Ammon's horn (tissue), 1 donor: ENCODE measurements at regions not wholly inside any gene's neighbourhood (a gene's known extent, or its start where the extent isn't known, plus 50 kb on each side); places are given as distances from the start of the nearest gene placed in this dataset.
"Not testable (repeated sequence)": the region's sequence is repeated elsewhere in the genome, so short reads cannot be mapped to it uniquely, and the experiment has no call there.

ENCODE experiments used
- DNase-seq: peaks from one replicate; pipeline ENCODE4 v3.0.0-alpha.2; 2016; ENCODE audit warnings: low spot score

DNA sequence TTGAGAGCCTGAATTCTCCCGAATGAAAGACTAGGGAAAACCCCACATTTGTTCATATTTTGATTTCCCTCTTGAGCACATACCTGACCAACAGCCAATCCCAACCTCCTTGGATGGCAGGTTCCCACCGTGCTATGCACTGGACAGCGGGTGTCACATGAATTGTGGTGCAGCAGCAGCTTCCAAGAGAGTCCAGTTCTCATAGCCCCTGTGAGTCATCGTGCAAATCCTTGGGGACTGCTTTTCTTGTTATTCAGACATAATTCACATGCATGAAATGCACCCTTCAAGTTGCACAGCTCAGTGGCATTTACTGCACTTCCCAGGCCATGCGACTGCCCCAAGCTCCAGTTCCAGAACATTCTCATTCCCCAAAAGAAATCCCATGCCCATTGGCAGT, 67.8 kb upstream of the PPP2R2D start:
- no peak for DNase-seq

DNA sequence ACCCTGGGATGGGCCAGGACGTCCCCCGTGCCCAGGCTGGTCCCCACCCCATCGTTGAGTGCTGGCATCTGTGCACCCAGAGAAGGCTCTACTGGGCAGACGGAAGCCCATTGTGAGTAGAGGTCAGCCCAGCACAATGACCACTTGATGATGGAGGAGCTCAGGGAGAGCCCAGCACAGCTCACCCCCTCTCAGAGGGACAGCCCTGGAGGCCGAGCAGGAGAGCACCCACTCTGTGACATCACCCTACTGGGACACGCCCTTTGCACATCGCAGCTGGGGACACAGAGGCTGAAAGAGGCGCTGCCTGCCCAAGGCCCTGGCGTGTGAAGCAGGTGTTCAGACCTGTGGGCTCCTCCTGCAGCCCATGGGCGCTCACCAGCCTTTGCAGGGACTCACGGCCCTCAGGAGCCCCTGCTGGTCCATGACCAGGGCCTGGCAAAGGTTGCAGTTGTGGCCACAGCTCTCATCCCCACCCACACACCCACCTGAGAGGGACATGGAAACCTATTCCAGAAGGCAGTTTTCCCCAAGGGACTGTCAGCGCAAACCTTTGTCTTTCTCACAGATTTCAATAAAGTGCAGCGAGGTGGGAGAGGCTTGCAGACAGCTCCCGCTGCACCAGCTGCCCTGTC, 67.2 kb upstream of the PPP2R2D start:
- DNase-seq: no peak

DNA sequence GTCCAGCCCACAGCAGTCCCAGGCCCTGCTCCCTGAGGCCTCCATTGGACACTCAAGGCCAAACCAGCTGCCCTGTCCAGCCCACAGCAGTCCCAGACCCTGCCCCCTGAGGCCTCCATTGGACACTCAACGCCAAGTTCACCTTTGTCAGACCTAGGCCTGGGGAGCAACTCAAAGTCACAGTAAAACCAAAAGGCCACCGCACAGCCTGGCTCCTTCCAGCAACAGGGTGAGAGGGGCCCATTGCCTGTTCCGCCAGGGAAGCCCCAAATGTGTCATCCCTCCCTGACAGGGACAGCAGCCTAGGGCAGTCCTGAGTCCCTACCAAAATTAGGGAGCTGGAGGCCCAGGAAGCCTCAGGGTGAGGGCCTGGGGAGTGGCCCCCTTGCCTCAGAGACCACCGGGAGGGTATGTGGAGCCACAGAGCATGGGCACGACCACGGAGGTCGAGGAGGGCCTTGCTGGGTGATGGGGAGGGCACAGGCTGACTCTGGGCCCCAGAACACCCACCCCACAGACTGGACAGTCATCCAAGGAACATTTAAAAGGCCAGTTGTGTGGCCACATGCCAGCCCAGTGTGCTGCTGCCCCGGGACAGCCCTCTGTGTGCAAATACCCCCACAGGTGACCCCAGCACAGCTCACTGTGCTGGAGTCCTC, 66.5 kb upstream of the PPP2R2D start:
- no peak for DNase-seq

DNA sequence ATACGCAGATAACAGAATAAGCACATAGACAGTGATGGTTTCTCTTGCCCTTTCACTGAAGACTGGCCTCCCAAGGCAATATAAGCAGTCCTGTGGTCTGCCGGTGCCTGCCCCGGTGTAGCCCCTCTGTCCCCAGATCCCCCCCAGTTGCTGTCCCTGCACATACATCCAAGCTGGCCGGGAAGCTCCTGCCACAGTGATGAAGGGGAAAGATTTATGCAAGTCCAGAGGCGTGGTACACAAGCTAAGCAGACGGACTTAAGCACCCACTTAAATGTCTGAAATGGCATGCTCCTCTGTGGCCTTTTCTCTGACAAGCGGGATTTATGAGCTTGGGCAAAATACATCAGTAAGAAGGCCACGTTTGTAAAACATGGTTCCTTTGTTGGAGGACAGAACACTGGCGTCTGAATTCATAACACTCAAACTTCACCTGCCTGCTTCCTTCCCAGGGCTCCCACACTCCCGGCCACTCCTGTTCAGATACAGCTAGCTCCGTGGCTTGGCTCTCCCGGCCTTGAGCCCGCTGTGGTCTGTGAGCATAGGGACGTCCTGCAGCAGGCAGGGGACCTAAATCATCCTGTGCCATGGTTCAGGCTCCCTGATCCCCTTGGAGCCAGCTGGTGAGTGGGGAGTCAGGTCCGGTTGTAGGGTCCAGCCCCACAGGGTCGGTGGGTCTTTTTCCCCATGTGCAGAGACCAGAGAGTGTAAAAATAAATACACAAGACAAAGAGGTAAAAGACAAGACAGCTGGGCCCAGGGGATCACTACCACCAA, 61.7 kb upstream of the PPP2R2D start:
- DNase-seq: no peak

DNA sequence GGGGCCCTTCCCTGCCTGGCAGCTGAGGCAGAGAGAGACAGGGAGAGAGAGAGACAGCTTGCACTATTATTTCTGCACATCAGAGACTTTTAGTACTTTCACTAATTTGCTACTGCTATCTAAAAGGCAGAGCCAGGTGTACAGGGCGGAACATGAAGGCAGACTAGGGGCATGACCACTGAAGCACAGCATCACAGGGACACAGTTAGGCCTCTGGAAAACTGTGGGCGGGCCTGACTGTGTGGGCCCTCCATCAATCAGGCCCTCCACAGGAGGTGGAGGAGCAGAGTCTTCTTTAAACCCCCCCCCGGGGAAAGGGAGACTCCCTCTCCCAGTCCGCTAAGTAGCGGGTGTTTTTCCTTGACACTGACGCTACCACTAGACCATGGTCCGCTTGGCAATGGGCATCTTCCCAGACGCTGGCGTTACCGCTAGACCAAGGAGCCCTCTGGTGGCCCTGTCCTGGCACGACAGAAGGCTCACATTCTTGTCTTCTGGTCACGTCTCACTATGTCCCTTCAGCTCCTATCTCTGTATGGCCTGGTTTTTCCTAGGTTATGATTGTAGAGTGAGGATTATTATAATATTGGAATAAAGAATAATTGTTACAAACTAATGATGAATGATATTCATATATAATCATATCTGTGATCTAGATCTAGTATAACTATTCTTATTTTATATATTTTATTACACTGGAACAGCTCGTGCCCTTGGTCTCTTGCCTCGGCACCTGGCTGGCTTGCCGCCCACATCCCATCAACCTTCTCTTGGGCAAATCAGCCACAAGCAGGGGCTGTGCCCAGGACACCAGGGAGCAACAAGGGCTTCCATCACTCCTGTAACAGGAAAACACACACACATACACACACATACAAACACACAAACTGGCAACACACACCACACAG, 60.7 kb upstream of the PPP2R2D start:
- DNase-seq: not testable (repeated sequence)

DNA sequence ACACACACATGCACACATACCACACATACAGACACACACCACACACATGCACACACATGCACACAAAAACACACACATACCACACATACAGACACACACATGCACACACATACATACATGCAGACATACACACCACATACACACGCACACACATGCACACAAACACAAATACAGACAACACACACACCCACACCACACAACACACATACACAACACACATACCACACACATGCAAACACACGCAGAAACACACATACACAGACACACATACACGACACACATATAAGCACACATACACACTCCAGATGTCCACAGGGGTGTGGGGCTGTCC, 60.1 kb upstream of the PPP2R2D start:
- DNase-seq: no peak

DNA sequence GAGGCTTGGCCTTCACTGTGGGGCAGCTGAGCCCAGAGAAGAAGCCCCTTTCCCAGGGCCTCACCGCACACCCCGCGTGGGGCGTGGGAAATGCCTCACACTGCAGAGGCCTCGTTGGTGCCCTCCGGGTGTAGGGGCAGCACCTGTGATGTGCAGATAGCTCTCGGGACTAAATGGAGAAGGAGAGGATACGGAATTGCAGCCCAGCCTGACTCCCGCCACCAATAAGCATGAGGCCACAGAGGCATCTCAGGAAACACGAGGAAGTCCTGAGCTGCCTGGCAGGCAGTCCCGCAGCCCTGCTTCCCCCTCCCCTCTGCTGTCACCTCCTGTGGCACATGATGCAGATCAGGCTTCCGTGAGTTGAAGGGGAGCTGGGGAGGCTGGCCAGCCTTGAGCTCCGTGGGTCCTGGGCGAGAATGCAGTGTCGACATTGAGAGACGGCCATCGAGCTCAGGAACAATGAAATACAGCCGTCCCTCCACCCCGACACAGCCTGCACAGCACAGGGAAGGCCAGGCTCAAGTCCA, 59.6 kb upstream of the PPP2R2D start:
- DNase-seq: no peak

DNA sequence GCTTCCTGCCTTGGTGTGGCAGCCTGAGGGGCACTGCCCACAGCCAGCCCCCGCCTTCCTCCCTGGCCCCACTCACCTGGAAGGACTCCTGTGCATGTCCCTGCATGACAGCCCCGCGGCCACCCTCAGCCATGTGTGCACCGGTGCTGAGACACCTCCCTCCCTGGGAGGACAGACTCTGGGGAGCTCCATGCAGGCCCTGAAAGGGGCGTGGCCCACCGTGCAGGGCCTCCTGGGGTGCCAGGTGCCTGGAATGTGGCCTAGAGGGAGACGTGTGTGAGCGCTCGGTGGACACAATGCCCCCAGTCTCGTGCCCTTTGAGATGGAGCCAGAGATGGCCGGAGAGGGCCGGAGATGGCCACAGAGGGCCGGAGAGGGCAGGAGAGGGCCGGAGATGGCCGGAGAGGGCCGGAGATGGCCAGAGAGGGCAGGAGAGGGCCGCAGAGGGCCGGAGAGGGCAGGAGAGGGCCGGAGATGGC, 59.1 kb upstream of the PPP2R2D start:
- no peak for DNase-seq

DNA sequence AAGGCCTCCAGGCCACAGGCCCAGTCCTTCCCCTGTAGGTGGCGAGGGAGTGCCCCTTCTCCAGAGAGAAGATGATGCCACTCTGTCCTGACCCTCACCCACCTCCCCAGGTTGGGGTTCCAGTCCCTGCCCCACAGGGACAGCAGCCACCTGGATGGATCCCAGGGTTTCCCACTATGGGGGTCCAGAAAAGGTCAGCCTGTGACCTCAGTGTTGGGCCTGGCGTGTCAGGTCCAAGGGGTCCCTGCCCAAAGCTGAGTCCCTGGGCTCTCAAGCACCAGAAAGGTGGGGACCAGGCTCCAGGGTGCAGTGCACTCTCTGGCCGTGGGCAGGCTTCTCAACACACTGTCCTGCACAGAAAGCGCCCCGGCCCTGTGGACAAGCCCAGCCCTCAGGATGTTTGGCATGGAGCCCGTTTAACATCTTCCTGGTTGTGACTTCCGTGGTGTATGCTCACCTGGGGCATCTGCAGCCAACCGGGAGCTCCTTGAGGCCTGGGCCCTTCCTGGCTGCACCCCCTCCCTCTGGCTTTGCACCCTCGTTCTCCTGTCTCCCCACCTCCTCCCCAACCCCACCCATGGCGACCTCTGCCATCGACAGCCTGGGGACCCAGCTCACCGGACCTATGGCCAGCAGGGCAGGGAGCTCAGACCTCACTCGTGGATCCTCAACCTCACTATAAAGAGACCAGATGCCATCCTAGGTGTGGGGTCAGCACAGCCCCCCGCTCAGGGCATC, 58.3 kb upstream of the PPP2R2D start:
- no peak for DNase-seq

DNA sequence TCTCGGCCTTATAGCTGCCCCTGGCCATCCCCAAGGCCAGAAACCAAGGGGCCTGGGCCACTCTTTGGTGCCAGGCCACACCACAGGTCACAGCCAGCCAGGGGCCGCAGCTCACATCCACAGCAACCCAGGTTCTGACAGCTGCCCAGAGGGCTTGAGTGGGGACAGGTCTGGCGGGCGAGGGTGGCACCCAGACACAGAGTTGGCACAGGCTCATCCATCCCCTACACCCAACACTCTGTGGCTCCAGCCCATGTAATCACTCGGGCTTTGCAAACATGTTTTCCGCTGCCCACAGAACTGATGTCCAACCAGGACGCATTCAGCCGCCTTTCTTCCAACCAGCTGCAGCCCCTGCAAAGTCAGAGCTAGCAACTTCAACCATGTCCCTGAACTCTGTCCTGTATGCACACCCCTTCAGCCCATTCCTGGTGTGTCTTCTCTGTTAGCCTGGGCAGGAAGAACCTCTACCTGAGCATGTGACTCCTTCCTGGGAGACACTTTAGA, 57.7 kb upstream of the PPP2R2D start:
- DNase-seq: no peak

DNA sequence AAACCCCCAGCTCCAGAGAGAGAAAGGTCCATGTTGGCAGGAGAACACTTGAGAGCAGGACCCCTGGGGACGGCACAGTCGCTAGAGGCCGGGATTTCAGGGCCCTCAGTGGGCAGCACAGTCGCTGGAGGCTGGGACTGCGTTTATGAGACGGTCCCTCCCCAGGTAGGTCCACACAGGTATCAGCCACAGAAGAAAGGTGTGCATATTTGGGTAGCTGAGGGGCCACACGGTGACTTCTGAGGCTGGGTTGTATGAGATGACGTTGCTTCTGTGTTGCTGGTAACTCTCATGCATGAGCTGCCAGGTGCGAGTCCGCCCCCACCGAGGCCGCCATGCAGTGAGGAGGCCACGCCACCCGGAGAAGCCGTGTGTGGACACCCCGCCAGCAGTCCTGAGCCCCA, 56.9 kb upstream of the PPP2R2D start:
- no peak for DNase-seq

DNA sequence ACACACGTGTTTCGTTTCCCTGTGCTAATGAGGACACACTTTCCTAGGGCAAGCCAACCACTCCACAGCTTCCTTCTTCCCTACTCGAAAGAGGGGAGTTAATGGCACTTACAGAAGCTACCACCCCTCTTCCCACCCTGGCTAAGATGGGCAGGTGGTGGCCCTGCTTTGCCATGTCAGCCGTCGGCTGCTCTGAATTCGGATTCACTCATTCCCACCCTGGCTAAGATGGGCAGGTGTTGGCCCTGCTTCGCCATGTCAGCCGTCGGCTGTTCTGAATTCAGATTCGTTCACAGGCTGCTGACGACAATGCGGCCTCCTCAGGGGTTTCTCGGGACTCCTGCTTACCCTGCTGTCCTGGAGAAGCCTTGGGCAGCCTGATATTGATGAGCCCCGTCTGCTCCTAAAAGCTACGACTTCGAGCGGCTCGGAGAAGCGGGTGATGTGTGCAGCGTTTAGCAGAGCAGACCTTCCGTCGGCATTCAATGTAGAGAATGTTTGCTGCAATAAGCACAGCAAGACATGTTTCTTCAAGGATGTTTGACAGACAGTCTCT, 56.2 kb upstream of the PPP2R2D start:
- no peak for DNase-seq

DNA sequence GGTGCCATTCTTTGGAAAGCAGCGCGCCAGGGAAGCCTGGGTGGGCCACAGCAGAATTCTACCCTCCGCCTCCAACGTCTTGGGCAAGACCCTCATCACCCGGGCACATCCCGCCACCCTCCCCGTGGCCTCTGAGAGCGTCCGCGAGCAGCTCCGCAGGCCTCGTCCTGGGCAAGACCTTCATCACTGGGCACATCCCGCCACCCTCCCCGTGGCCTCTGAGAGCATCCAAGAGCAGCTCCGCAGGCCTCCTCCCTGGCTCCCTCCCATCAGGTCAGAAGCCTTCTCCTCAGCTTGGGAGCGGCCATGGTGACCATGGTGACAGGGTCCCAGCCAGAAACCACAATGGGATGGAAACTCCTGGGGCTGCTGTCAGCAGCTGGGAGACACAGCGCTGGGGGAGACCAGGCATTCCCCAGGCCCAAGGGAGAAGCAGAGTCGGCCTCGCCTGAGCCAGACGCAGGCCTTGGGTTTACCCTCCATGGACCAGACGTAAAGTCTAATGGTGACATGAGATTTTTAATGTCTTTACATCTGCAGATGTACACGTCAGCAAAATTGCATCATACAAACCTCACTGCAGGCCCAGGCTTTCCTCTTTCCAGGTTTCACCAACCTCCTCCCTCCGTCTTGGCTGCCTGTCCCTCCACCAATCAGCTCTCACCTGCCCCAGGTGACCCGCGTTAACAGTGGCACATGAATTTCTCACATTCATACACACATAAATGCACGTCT, 55.1 kb upstream of the PPP2R2D start:
- DNase-seq: no peak

DNA sequence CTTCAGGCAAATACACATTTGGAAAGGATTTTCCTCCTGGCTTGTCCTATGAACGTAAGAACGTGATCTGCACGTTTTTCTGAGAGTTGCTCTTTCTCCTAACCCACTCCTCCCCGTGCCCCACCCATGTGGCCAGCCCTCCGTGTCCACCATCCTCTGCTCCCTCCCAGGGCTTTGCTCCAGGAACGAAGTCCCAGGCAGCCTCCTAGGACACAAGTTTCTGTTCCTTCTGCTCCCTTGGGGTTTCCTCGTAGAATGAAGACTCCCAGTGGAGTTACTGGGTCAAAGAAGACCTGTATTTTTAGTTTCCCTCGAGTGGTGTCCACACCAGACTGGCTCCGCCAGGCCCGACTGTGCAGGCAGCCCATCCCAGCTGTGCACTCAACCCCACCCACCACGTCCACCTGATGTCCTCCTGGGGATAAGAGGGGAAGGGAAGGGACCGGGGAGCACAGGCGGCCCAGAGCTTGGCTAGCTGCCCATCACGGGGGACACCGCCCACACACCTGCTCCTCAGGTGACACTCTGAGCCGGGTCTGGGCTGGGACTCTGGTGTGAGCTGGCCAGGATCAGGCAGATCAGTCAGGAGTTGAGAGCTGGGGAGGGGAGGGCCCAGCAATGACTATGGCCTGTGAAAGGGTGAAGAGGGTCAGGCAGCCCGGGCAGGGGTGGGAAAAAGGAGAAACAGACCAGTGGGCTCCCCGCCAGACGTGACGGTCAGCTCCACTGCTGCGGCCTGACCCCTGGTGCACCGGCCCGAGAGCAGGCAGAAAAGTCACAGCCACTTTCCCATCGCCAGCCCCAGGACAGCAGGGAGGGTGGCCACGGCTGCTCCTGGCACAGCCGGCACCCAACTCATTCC, 54.3 kb upstream of the PPP2R2D start:
- no peak for DNase-seq

DNA sequence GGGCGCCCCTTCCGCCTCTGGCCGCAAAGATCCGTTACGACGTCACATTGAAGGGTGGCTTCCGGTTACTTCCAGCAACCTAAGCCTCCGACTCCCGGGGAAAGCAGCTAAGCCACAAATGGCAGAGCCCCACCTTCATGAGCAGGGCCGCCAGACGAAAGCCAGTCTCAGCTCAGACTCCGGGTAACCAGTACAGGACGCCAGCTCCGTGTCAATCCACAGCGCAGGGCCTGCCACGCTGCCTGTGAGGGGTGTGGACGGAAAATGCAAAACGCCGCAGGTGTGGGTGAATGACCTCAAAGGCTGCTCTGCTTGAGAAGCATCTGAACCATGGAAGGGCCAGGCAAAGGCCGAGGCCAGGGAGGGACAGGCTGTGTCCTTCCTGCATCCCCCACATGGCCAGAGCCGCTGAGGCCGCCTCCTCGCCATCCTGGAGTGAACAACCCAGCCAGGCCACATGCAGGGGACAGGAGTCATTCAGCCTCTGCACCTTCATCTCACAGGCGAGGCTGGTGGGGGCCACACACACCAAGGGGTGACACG, 53.5 kb upstream of the PPP2R2D start:
- DNase-seq: no peak

DNA sequence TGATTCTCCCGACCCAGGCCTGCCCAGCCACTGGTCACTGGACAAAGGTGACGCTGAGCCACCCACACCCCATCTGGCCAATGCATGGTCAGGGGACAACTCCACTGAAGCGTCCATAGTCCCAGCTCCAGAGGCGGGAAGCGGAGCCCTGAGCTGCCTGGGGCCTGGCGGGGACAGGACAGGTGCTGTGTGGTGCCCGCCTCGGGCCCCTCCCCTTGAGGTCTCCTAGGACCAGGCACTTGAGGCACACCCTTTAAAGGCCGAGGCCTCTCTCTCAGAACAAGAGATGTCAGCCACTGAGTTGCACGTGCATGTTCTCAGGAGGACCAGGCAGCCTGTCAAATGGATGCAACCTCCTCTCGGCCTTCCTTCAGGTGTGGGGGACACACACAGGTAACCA, 52.5 kb upstream of the PPP2R2D start:
- DNase-seq: no peak

DNA sequence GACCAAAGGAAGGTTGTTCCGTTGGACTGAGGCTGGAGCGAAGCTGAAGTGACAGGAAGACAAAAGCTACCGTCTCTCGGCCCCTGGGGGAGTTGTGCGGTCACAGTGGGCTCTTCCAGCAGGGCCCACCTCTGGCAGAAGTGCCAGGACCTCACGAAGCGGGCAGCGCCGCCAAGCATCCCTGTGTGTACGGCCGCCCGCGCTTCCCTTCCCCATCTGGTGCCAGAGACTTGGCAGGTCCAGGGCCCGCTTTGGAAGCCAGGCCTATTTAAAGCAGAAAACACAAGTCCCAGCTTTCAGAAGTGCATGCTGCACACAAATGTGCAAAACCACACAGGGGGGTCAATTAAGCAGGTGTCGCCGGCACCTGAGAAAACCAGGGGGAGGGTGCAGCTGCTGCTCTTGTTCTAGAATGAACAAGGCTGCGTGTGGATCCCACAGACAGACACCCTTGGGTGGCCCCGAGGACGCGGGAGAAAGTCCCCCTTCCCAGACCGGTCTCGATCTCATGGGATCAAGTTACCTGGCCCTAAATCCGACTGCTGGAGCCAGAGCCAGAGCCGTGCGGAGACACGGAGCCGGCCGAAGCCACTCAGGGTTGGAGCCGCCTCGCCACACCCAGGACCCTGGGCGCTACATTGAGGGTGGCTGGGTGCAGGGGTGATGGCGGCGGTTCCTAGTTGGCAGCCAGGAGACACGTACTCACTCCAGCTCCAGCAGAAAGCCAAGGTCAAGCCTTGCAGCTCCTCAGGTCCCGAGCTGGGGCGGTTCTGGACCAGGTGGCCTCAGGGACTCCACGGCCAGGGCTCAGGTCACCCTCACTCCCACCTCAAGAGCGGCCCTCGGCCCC, 51.8 kb upstream of the PPP2R2D start:
- no peak for DNase-seq
